Body of pancreas (tissue), 4 donors: ENCODE measurements at regions not wholly inside any gene's neighbourhood (a gene's known extent, or its start where the extent isn't known, plus 50 kb on each side); places are given as distances from the start of the nearest gene placed in this dataset.

Experiments
- CTCF ChIP-seq, 7 experiments: fragments of 450-650 bp in 4 of 7; fragments of 200-600 bp in 3 of 7; sonication (generic) in 3 of 7; IDR thresholded peaks; one replicate each; pipeline ENCODE4 v1.5.1; 2016 to 2019; ENCODE audit warnings: antibody characterized with exemption in 7 of 7
- POLR2A ChIP-seq, 3 donors: fragments of 450-650 bp; IDR thresholded peaks; one replicate each; pipeline ENCODE4 v1.6.1; 2016; ENCODE audit warnings: antibody characterized with exemption in 3 of 3, mild to moderate bottlenecking in 2 of 3

DNA sequence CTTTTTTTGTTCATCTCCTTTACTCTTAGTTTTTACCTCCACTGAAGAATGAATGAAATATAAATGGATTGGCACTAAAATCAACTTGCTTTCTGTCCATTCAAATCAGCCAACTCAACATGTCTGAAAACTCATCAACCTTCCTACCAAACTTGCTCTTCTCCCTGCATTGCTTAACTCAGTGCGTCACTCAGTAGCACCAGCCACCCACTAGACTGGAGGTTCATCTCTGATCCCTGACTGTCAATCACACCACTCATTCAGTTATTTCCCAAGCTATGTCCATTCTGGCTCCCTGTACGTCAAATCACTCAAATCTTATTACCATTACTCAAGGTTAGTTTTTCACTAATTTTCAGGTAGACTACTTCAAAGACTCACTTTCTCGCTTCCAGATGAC is 75.2 kb upstream of the RBMS1 start:
- TF ChIP-seq POLR2A (IDR thresholded peaks at IDR 0.05) (no peak), CTCF (IDR thresholded peaks at IDR 0.05) (no peak)
